T-helper 1 cell (primary cell): ENCODE measurements at regions not wholly inside any gene's neighbourhood (a gene's known extent, or its start where the extent isn't known, plus 50 kb on each side); places are given as distances from the start of the nearest gene placed in this dataset.
"Not testable (repeated sequence)": the region's sequence is repeated elsewhere in the genome, so short reads cannot be mapped to it uniquely, and the experiment has no call there.

Source experiments
- DNase-seq, 5 donors: peaks; one replicate each; pipeline ENCODE4 v3.0.0-alpha.2; 2012 to 2020

DNA sequence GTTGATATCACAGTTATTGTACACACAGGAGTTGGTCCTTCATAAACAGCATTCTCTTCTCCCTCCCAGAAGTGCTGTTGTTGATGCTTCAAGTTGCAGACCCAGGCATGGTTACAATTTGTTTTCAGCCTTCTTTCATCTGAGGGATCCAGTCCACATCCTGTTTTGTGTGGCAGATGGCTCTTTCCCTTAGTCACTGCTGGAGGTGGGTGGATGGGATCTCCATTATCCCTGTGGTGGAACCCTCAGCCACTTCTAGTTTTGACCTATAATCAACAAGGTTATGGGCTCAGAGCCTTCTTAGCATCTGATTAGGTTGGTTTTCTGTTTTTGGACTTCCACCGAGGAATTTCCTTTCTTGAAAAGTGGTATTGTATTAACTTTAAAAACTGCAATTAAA, 214.2 kb downstream of the SH2D4B start:
- DNase-seq: no peak

DNA sequence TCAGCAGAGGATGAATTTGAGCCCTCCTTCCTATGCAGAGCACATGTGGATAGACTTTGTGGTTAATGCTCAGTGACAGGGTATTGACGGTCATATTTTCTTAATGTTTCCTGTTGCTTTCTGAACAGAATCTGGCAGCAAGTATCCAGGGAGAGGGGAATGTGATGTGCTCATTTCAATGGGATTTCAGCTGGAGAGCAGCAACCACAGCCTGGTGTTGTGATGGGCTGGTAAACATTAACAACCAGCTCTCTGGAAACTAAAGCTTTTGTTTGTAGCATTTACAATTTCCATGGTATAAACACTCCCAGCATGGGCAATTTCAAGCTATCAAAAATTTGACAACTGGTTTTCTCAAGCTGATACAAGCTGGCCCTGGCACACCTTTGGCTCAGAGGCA, 215.9 kb downstream of the SH2D4B start:
- no peak for DNase-seq

DNA sequence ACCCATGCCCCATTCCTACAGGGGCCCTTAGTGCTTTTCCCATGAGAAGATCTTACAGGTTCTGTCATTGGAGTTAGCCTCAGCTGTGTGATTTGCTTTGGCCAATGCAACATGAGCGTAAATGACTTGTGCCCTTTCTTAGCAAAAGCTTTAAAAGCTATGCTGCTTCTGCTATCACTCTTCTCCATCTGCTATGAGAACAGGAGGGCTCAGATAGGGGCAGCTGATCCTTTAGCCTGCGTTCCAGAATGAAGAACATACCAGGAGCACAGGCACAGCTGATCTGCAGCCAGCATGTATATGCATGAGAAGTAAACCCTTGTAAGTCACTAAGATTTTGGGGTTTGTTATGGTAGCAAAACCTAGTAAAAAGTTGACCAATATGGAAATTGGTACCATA, 218.2 kb downstream of the SH2D4B start:
- no peak for DNase-seq

DNA sequence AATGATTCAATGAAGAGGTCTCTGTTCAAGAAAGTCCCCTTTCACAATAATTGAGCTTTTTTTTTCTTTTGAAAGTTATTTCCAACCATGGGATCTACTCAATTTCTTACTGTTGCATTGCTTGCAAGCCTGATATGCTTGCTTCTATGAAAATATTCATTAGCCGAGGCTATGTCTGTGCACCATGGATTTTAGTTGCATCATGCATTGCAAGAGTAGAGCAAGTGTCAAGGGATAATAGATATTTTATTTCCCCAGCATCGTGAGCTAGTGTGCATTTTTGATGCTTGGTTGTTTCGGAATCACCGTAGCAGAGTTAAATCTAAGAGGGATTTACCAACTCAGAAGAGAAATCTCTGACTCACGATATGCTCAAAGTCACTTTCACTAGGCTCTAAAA, 222.0 kb downstream of the SH2D4B start:
- no peak for DNase-seq

DNA sequence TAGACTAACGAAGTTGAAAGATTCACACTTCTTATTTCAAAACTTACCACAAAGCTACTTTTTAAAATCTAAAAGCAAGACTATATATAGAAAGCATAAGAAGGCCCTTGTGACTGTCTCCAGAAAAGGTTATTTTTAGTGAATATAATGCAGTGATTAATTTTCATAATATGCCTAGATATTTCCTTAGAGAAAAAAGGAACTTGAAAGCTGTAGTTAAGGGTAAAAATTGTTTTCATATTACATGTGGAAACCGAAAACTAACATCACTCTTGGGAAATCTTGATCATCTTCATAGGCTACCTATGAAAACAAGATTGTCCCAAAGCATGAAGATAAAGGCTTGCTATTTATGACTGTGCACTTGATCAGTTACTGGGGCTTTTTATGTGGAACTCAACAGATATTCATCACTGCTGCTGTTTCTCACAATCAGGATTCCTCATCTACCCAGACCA, 223.2 kb downstream of the SH2D4B start:
- DNase-seq: no peak

DNA sequence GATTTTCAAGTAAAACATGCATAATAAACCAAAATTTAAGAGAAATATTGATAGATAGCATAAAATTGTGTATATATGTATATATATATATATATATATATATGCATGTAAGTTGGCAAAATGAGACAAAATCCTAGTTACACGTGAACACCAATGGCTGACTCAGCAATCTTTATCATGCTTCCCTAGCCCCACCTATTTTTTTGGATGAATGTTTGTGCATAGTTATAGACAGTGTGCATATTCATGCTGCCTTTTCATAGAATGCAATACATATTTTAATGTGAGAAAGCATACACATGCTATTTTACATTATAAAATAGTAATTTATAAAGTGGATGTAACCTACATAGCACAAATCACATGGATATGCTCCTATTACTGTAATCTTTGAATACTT, 230.3 kb downstream of the SH2D4B start:
- DNase-seq: no peak

DNA sequence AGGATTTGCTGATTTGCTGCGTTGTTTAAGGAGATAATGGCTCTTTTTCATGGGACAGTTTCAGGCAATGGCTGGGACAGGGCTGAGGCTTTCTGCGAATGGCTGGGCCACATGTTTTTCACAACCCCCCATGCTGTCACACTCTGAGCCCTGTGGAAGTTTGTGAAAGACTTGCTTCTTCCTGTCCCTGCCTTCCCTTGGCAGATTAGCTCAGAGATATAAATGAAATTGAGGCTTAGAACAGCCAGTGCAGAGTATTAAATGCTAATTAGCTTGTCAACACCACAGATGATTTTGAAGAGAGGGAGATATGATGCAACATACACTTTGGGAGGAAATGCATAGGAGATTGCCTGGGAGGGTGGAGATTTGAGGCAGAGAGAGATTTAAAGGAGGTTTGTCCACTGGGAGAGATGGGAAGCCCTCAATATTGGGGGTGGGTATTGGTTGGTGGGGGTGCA, 232.0 kb downstream of the SH2D4B start:
- no peak for DNase-seq

DNA sequence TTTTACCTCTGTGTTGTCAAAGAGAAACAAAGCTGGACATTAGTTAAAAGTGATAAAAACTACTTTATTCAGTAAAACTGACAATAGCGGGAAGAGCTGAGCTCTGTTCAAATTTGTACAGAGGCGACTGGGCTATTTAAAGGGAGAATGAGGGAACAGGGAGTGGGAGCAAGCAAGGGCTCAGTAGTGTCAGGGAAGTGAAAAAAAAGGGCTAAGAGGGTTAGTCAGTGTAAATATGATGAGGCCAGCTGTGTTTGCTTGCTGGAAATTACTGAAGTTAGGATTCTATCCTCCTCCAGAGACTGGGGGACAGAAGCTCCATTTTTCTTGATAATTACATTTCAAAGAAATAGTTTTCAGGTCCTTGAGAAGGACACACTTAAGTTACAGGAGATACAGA, 232.5 kb downstream of the SH2D4B start:
- DNase-seq: no peak

DNA sequence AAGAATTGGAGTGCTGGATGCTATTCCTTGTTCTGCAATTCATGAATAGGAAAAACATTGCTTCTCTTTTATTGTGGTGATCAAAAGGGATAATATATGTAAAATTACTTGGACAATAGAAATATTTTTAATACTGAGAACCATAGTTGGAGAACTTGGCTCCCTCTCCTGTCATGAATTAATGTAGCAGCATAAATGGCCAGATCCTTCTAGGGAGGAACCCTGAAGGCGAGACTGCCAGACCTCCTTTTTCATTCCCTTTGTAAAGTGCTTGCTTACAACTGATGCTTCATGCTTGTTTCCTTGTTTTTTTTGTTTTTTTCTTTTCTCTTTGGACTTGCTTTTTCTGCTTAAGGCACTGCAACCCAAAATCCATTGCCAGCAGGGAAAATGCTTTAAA, 233.6 kb downstream of the SH2D4B start:
- DNase-seq: no peak

DNA sequence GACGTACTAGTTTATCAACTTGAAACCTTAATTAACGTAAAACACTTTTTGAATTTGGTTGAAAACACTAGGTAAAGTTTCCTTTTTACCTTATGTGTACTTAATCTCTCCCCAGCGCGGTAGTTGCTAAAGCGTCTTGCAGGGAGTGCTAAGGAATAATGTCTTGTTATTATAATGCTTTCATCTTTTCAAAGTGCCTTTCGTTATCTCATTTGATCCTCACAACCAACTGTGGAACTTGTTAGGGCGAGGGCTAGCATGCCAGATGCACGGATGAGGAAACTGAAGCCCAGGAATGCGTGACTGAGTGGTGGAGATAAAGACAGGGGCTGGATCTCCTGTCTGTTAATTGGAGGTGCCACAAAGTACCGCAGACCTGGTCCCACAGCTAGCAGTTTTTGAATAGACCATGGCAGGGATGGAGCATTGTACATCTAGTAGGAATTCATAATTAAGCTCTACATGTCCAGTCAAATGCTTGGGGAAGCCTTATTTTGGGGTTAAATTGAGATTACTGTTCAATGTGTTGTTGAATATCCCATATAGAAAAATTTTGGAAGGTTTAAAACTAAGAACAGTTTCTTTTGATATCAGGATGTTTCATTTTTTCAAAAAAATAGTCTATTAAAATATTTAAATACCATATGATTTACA, 234.3 kb downstream of the SH2D4B start:
- no peak for DNase-seq

DNA sequence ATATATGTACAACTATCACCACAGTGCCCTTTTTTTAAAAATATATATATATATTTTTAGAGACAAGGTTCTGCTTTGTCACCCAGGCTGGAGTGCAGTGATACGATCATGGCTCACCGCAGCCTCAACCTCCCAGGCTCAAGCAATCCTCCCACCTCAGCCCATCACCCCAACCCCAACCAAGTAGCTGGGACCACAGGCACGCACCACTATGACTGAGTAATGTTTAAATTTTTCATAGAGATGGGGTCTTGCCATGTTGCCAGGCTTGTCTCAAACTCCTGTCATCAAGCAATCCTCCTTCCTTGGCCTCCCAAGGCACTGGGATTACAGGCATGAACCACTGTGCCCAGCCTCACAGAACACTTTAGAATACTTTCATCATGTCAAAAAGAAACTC, 234.9 kb downstream of the SH2D4B start:
- DNase-seq: no peak

DNA sequence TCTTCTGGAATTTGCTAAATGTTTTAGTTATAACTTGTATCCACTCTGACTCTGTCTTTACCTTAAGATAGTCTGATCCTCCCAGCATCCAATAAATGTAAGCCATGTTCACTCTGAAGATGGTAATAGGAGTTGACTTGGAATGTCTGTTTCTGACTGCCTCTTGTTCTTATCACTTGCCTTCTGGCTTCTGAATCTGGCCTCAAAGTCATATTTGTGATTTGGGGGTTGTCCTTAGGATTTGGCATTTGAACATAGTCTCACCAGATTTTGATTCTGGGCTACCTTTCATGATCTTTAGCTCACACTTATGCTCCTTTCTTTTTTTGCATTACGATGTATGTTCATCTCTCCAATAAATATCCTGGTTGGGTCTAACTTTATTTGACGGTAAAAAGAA, 247.0 kb downstream of the SH2D4B start:
- DNase-seq: no peak

DNA sequence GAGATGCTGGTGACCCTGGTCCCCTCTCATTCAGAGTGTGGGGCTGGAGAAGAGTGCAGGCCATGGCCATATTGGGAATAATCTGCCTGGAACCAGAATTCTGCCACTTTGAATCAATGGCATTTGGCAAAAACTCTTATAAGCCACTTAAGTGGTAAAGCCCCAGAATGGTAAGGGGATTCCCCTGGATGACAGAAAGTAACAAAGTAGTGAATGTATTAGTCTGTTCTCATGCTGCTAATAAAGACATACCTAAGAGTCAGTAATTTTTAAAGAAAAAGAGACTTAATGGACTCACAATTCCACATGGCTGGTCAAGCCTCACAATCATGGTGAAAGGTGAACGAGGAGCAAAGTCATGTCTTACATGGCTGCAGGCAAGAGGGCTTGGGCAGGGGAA, 248.6 kb downstream of the SH2D4B start:
- DNase-seq: no peak

DNA sequence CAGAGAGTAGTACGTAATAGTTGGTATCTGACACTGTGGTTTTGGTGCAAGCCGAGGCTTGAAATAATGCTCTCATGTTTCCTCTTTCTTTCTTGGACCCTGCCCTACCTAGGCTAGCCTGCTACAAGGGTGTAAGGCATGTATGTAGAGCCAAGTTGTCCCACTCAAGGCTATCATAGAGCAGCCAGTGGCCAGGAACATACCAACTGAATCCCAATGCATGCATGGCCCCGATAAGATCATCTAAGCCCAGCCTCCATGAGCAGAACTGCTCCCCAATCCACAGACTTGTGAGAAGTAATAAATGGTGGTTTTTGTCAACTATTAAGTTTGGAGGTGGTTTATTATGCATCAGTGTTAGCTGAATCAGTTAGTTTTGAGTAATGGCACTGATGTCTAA, 250.2 kb downstream of the SH2D4B start:
- no peak for DNase-seq

DNA sequence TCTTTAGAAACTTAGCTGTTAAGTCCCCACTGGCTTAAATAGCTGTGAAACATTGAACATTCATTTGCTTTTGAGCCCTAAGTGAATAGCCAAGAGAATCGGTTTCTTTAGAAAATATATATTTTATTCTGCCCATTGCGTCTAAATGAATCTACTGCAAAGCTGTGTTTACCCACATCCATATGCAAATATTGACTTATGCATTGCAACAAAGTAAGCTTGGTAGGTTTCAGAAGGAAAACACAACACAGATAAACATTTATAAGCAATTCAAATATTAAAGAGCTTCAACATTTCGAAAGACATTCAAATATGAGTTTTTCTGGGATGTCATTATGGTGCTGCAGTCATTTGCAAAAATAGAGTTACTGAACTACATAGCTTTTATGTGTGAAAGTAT, 257.3 kb downstream of the SH2D4B start:
- DNase-seq: no peak

DNA sequence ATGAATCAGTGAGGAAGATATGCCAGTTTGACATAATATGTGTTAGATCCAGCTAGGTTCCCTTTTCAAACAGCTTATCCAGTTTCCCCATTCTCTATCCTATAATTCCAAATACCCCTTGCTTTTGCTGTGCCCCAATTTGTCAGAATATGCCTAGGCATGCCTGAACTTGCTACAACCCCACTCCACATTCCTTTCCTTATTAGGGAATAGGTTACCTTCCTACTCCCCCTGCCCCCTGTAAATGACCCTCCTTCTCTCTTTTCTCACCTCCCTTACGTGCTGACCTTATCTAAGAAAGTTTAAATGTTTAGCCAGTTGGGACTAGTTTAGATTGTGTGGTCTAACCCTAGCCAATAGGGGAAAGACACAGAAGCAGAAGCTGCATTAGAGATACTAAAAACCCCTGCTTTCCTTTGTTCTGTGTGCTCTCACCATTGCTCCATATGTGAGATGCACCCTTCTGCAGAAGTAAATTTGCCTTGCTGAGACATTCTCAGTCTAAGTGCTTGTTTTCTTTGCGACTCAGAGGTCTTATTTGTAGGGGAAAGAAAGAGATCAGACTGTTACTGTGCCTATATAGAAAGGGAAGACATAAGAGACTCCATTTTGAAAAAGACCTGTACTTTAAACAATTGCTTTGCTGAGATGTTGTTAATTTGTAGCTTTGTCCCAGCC, 267.8 kb downstream of the SH2D4B start:
- DNase-seq: no peak

DNA sequence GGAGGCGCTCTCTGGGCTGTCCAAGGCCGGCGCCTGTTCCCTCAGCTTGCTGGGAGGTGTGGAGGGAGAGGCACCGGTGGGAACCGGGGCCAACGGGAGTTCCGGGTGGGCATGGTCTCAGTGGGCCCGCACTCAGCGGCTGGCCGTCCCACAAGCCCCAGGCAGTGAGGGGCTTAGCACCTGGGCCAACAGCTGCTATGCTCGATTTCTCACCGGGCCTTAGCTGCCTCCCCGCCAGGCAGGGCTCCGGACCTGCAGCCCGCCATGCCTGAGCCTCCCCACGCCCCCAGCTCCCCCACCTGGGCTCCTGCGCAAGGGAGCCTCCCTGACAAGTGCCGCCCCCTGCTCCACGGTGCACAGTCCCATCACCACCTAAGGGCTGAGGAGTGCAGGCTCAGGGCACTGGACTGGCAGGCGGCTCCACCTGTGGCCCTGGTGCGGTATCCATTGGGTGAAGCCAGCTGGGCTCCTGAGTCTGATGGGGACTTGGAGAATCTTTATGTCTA, 276.5 kb downstream of the SH2D4B start:
- no peak for DNase-seq

DNA sequence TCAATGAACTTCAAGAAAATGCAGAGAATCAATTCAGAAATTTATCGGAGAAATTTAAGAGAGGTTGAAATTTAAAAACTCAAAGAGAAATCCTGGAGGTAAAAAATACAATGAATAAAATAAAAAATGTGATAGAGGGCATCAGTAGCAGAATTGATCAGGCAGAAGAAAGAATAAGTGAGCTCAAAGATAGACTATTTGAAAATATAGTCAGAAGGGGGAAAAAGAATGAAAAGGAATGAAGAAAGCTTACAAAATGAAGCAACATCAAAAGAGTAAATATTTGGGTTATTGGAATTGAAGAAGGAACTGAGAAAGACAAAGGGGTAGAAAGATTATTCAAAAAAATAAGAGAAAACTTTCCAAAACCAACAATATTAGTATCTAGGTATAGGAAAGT, 291.4 kb downstream of the SH2D4B start:
- no peak for DNase-seq

DNA sequence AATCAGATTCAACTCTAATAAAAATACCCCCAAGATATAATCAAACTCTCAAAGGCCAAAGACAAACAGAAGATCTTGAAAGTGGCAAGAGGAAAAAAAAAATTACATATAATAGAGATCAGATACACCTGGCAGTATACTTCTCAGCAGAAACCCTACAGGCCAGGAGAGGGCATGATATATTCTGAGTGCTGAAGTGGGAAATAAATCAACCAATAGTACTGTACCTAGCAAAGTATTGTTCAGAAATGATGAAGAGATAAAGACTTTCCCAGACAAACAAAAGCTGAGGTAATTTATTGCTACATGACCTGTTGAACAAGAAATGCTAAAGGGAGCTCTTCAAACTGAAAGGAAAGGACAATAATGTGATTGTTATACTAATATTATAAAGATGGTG, 291.9 kb downstream of the SH2D4B start:
- no peak for DNase-seq

DNA sequence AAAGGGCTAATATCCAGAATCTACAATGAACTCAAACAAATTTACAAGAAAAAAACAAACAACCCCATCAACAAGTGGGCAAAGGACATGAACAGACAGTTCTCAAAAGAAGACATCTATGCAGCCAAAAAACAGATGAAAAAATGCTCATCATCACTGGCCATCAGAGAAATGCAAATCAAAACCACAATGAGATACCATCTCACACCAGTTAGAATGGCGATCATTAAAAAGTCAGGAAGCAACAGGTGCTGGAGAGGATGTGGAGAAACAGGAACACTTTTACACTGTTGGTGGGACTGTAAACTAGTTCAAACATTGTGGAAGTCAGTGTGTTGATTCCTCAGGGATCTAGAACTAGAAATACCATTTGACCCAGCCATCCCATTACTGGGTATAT, 295.0 kb downstream of the SH2D4B start:
- DNase-seq: not testable (repeated sequence)

DNA sequence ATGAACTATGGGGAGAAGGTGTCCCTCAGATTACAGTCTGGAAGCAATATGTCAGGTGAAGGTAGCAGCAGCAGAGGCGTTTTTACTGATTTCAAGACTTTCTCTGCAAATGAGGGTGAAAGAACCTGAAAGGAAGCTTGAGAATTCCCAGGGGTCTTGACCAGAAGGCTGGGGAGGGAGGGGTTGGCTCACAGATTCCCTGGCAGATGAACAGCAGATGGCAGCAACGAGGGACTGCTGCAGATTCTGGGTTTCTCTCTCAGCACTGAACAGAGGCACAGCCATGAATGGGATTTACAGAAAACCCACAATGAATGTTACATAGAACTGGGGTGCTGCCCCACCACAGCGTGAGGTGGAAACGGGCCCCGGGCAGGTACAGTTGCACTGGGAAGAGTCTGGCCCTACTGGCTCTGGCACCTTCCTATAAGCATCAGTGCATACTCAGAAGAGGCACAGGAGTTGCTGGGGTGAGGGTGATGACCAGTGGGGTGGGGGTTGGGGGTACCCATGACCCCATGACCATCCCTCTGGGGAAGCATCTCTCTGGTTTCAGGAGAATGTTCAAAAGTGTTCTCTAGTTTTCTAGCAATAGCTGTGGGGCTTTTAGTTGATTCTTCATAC, 317.8 kb downstream of the SH2D4B start:
- DNase-seq: no peak

DNA sequence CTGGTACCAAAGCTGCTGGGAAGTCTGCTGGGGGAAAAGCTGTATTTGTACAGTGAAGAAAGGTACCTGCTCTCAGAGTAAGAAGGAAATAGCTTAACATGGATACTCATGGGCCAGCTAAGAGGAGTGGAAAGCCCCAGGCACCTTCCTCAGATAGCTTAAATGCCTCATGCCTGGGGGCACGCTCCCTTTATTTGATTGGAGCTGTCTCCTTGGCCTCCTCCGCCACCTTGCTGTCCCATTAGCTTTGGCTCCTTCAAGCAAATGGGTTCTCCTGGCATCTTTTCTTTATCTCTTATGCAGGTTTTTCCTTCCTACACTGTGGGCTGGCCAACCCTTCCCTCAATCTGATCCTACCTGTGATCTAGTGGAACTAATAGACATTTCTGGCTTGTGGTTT, 318.5 kb downstream of the SH2D4B start:
- DNase-seq: no peak

DNA sequence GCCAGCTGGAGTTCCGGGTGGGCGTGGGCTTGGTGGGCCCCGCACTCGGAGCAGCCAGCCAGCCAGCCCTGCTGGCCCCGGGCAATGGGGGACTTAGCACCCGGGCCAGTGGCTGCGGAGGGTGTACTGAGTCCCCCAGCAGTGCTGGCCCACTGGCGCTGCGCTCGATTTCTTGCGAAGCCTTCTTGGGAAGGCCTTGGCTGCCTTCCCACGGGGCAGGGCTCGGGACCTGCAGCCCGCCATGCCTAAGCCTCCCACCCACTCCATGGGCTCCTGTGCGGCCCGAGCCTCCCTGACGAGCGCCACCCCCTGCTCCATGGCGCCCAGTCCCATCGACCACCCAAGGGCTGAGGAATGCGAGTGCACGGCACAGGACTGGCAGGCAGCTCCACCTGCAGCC, 321.6 kb downstream of the SH2D4B start:
- not testable (repeated sequence) for DNase-seq

DNA sequence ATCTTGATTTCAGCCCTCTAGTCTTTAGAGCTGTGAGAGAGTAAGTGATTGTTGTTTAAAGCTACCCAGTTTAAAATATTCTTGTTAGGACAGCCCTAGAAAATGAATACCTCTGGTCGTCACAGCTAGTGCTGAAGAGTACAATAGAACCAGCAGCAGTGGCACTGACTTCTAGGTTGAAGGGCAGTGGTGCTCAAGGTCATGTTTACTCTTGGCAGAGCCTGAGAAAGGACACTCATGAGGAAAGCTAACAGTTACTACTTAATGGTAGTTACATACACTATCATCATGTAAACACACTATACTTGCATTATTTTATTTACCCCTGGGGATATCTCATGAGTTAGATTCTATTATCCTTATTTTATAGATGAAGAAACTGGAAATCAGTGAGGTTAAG, 323.0 kb downstream of the SH2D4B start:
- no peak for DNase-seq
